Erythroblast (primary cell): ENCODE measurements at regions not wholly inside any gene's neighbourhood (a gene's known extent, or its start where the extent isn't known, plus 50 kb on each side); places are given as distances from the start of the nearest gene placed in this dataset.

Experiments used
- GATA1 ChIP-seq: IDR thresholded peaks from 2 replicates; pipeline ENCODE4 v1.6.1; 2011; ENCODE audit warnings: low read depth, mild to moderate bottlenecking, control low read depth, low read length, moderate library complexity
- POLR2A ChIP-seq: IDR thresholded peaks from 2 replicates; pipeline ENCODE4 v1.6.1; 2011; ENCODE audit warnings: mild to moderate bottlenecking, low read length

GRCh38 chr10:107476408-107476807 is 311.9 kb upstream of the SORCS1 start:
- TF ChIP-seq POLR2A: no peak
- no peak for TF ChIP-seq GATA1
